Epidermal melanocyte (primary cell): ENCODE measurements at regions not wholly inside any gene's neighbourhood (a gene's known extent, or its start where the extent isn't known, plus 50 kb on each side); places are given as distances from the start of the nearest gene placed in this dataset.

Experiments used
- DNase-seq: peaks from one replicate; pipeline ENCODE4 v3.0.0; 2011; ENCODE audit warnings: low spot score; ENCODE audit not compliant: insufficient read length

- DNase-seq = no peak
Measured at GRCh38 chr6:105794870-105795269, 291.3 kb upstream of the PRDM1 start.

- no peak for DNase-seq
Measured at GRCh38 chr6:105794239-105794638, 291.9 kb upstream of the PRDM1 start.

- no peak for DNase-seq
Measured at GRCh38 chr6:105793130-105793529, 293.0 kb upstream of the PRDM1 start.

GRCh38 chr6:105791583-105792318 lies 294.4 kb upstream of the PRDM1 start:
- no peak for DNase-seq

- DNase-seq = no peak
Measured at GRCh38 chr6:105791179-105791578, 295.0 kb upstream of the PRDM1 start.

- DNase-seq = no peak
Measured at GRCh38 chr6:105790635-105791034, 295.5 kb upstream of the PRDM1 start.

GRCh38 chr6:105789935-105790334 lies 296.2 kb upstream of the PRDM1 start:
- no peak for DNase-seq

- no peak for DNase-seq
Measured at GRCh38 chr6:105787747-105788146, 298.4 kb upstream of the PRDM1 start.

- DNase-seq = no peak
Measured at GRCh38 chr6:105786890-105787655, 299.1 kb upstream of the PRDM1 start.

GRCh38 chr6:105786449-105786848 lies 299.7 kb upstream of the PRDM1 start:
- DNase-seq = no peak

- no peak for DNase-seq
Measured at GRCh38 chr6:105785066-105785811, 300.9 kb upstream of the PRDM1 start.

- DNase-seq = no peak
Measured at GRCh38 chr6:105784179-105784578, 302.0 kb upstream of the PRDM1 start.

GRCh38 chr6:105783333-105783935 lies 302.7 kb upstream of the PRDM1 start:
- no peak for DNase-seq

- DNase-seq = no peak
Measured at GRCh38 chr6:105781915-105782314, 304.2 kb upstream of the PRDM1 start.

- no peak for DNase-seq
Measured at GRCh38 chr6:105781248-105781647, 304.9 kb upstream of the PRDM1 start.

GRCh38 chr6:105780146-105780860 lies 305.8 kb upstream of the PRDM1 start:
- DNase-seq = no peak

GRCh38 chr6:105779110-105779509 lies 307.0 kb upstream of the PRDM1 start:
- no peak for DNase-seq

- no peak for DNase-seq
Measured at GRCh38 chr6:105775095-105775494, 311.0 kb upstream of the PRDM1 start.

- DNase-seq = no peak
Measured at GRCh38 chr6:105774247-105774646, 311.9 kb upstream of the PRDM1 start.

GRCh38 chr6:105771313-105771970 lies 314.7 kb upstream of the PRDM1 start:
- DNase-seq = no peak

- DNase-seq = no peak
Measured at GRCh38 chr6:105769987-105770386, 316.1 kb upstream of the PRDM1 start.
